GOT3 (cell line): ENCODE measurements at regions not wholly inside any gene's neighbourhood (a gene's known extent, or its start where the extent isn't known, plus 50 kb on each side); places are given as distances from the start of the nearest gene placed in this dataset.
"Not testable (repeated sequence)": the region's sequence is repeated elsewhere in the genome, so short reads cannot be mapped to it uniquely, and the experiment has no call there.

Source experiments
- DNase-seq: peaks from one replicate; lab custom pipeline; 2025; ENCODE audit warnings: mixed read lengths; lab: John Stamatoyannopoulos, UW

GRCh38 chr3:118765636-118766305 lies 268.9 kb downstream of the IGSF11 start:
- DNase-seq: no peak

GRCh38 chr3:118766306-118766669 lies 268.4 kb downstream of the IGSF11 start:
- no peak for DNase-seq

GRCh38 chr3:118772036-118772435 lies 262.6 kb downstream of the IGSF11 start:
- no peak for DNase-seq

GRCh38 chr3:118772547-118773011 lies 262.1 kb downstream of the IGSF11 start:
- no peak for DNase-seq

GRCh38 chr3:118775021-118775420 lies 259.6 kb downstream of the IGSF11 start:
- no peak for DNase-seq

- no peak for DNase-seq
Observed at GRCh38 chr3:118778201-118778600, 256.4 kb downstream of the IGSF11 start.

GRCh38 chr3:118781232-118781631 lies 253.4 kb downstream of the IGSF11 start:
- DNase-seq: no peak

GRCh38 chr3:118781839-118782238 lies 252.8 kb downstream of the IGSF11 start:
- DNase-seq: no peak

GRCh38 chr3:118782755-118783202 lies 251.9 kb downstream of the IGSF11 start:
- no peak for DNase-seq

- DNase-seq: no peak
Observed at GRCh38 chr3:118785415-118785814, 249.2 kb downstream of the IGSF11 start.

GRCh38 chr3:118791246-118791645 lies 243.4 kb downstream of the IGSF11 start:
- no peak for DNase-seq

- no peak for DNase-seq
Observed at GRCh38 chr3:118792191-118792590, 242.5 kb downstream of the IGSF11 start.

GRCh38 chr3:118793176-118793575 lies 241.5 kb downstream of the IGSF11 start:
- DNase-seq: no peak

GRCh38 chr3:118799303-118799702 lies 235.3 kb downstream of the IGSF11 start:
- DNase-seq: no peak

- DNase-seq: no peak
Observed at GRCh38 chr3:118801899-118802298, 232.7 kb downstream of the IGSF11 start.

GRCh38 chr3:118802325-118803095 lies 232.1 kb downstream of the IGSF11 start:
- DNase-seq: no peak

- DNase-seq: no peak
Observed at GRCh38 chr3:118803096-118803476, 231.6 kb downstream of the IGSF11 start.

GRCh38 chr3:118805007-118805406 lies 229.6 kb downstream of the IGSF11 start:
- DNase-seq: no peak

- DNase-seq: no peak
Observed at GRCh38 chr3:118806423-118806822, 228.2 kb downstream of the IGSF11 start.

- DNase-seq: not testable (repeated sequence)
Observed at GRCh38 chr3:118807349-118807748, 227.3 kb downstream of the IGSF11 start.

GRCh38 chr3:118808723-118809122 lies 225.9 kb downstream of the IGSF11 start:
- DNase-seq: no peak

- DNase-seq: no peak
Observed at GRCh38 chr3:118809696-118810498, 224.7 kb downstream of the IGSF11 start.
